ENCODE measurements at regions not wholly inside any gene's neighbourhood (a gene's known extent, or its start where the extent isn't known, plus 50 kb on each side); places are given as distances from the start of the nearest gene placed in this dataset.
"Not testable (repeated sequence)": the region's sequence is repeated elsewhere in the genome, so short reads cannot be mapped to it uniquely, and the experiment has no call there.

GRCh38 chr10:53358978-53359377, 586.4 kb upstream of the MBL2 start:
- not testable (repeated sequence) for TF ChIP-seq CTCF (IDR thresholded peaks at IDR 0.05); ZFX (IDR thresholded peaks at IDR 0.05; ENCODE audit: borderline replicate concordance)

Data from 22Rv1 (cell line).